ENCODE measurements at regions not wholly inside any gene's neighbourhood (a gene's known extent, or its start where the extent isn't known, plus 50 kb on each side); places are given as distances from the start of the nearest gene placed in this dataset.
A peak's percentile ranks its signal among the peaks of the same experiment; 100 is the strongest.

DNA sequence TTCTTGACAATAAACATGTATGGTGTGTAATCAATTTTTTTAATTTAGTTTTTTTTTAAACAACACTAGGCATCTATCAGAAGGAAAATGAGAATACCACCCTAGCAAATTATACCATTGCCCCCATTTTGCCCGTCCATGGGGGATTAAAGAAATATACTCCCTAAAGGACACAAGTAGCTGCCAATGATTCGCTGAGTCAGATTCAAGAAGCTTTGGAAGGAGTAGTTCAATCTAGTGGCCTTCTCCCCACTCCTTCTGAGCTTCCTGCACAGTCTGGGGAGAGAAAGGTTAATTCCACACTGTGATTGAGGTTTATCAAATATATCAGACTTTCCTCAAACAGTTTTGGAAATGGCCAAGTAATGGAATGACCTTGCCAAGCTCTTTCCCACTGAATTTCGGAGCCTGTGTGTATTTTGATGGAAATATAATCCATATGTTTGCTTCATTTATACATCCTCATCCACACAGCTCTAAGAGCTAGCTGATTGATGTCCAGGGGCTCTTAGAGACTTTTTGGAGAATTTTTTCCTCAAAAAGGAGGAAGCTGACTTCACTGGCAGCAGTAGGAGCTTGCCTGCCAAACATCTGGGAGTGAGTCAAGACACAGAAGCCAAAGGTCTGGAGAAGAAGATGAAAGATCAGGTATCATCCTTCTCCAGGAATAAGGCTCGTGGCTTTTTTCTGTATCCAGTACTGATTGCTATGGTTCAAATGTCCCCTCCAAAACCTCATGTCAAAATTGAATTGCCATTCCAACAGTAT lies 478.5 kb upstream of the PROK2 start:
- DNase-seq, result no peak

- DNase-seq, result no peak
Observed at GRCh38 chr3:72262736-72263135, 477.8 kb upstream of the PROK2 start.

DNA sequence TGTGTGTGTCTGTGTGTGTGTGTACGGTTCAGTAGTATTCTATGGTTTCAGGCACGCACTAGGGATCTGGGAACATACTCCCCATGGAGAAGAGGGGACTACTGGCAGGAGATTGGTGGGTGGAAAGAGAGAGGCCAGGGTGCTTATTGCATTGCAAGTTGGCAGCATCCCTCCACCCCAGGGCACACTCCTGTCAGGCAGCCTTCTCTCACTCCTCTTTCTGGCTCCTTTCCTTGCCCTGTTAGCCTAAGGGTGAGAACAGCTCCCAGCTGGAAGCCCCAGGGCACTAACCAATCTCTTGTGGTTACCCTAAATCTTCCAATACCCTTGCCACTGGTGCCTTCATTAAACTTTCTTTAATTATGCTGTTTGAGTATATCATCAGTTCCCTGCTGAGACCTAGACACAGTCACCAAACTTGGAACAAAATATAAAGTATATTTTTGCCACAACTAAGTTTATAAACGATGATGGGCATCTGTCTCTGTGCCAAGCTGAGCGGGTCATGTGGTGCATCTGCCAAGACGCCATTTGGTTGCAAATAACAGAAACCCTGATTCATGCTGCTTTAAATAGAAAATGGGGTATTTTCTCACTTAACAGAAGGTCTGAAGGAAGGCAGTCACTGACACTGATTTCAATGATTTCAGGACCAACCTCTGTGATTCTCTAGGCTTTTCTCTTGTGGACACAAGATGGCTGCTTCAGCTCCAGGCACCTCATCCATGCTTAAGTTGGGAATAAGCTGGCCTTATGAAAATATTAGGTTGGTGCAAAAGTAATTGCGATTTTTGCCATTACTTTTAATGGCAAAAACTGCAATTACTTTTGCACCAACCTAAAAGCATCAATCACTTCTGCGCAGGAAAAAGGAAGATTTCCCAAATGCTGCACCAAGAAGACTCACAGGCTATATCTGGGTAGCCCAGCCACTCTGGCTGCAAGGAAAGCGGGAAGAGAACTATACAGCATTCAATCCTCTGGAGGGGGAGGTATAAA lies 476.9 kb upstream of the PROK2 start:
- no peak for DNase-seq

DNA sequence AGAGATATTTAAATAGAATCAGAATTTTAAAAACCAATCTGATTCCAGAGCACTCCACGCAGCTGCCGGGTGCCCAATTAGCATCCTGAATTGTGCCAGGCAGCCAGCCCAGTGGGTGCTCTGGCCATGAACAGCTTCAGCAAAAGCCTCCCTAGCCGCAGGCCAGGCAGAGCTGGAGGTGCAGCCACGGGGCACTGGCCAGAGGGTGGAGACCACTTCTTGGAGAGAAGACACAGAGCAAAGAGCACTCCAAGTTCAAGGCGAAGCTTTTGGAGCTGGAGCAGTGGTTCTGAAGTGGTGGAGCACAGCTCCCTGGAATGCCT lies 475.6 kb upstream of the PROK2 start:
- peak in 10 of 56 donors; percentile 6 to 40 (median 22) for DNase-seq

GRCh38 chr3:72259755-72260587 lies 475.0 kb upstream of the PROK2 start:
- DNase-seq, result no peak

- peak in 7 of 56 donors; percentile 10 to 33 (median 15) for DNase-seq
Observed at GRCh38 chr3:72258361-72259141, 473.6 kb upstream of the PROK2 start.

DNA sequence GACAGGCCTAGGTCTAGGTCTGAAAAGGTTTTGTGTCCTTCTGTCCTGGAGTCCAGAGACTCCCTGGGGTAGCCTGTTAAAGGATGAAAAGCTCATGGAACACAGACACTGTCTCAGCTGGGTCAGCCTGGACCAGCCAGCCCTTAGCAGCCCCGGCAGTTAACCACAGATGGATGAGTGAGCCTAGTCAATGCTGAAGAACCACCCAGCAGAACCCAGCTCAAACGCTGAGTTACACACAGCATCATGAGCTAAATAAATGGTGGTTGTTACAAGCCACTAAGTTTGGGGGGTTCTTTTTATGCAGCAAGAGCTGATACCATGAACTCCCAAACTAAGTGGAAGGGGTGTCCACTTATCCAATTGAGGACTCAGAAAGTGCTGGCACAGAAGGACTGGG lies 472.8 kb upstream of the PROK2 start:
- no peak for DNase-seq

DNA sequence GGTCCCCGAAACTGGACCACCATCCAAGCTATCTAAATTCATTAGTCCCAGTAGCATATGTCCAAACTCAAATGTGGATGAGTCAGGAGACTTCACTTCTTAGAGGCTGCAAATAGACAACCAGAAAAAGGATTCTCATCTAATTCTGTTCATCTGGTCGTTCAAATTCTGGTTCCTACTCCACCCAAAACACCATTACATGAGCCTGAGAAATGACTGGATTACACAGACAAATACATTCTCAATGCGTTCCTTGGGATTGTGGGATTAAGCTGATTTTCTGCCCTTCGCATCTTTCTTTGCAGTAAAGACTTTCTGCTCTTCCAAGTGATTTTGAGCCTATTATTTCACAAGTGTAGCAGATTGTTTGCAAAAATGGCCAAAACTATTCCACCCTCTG lies 472.3 kb upstream of the PROK2 start:
- no peak for DNase-seq

GRCh38 chr3:72256716-72257115 lies 471.8 kb upstream of the PROK2 start:
- DNase-seq, result peak in 1 of 56 donors; percentile 17

DNA sequence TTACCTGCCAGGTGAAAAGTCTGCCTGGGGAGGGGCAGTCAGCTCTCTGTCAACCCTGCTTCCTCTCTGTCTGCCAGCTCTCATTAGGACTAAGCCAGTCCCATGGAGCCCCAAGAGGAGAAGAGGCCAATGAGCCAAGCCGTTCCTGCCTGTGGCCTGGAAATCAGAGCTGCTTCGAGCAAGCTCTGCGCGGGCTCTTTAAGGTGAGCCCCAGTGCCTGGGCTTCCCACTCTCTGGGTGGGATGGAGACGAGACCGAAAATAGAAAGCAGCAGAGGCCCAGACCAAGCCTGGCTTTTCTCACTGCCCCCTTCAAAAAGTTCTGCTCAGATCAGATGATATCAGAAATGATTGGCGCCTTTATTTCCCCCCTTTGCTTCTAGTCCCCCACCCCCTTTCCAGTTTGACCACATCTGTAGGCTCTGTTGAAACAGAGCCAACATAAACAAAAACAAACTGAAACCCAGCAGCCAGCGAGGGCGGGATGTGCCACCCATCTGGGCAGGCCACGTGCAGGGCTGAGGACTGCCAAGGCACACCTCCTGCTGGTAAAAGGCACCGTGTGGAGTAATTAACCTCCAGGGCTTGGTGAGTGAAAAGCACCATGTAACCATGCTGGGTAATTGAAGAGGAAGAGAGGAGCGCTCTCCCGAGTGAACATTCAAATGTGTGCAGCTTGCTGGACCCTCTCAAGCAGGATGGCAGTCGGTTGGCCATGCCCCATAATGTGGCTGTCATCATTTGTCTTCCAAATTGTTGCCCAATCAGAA lies 471.0 kb upstream of the PROK2 start:
- DNase-seq, result peak in 31 of 56 donors; percentile 10 to 67 (median 35)

GRCh38 chr3:72255191-72255590 lies 470.2 kb upstream of the PROK2 start:
- DNase-seq, result peak in 4 of 56 donors; percentile 13 to 41 (median 27)

DNA sequence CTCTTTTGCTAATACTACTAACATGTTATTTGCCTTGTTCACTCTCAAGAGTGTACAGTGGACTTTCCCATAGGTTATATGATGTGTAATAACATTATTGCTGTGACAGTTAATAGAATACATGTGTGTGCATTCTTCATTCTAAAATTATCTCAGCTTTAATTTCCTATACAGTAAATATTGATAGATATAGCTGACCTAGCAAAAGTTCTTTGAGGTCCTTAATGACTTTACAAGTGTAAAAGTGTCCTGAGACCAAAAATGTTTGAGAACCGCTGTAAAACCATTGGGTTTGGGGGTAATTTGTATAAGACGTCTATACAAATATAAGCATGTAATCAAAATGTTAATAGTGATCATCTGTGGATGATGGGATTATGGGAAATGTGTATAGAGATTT lies 469.5 kb upstream of the PROK2 start:
- no peak for DNase-seq

- DNase-seq, result no peak
Observed at GRCh38 chr3:72250725-72251124, 465.8 kb upstream of the PROK2 start.

DNA sequence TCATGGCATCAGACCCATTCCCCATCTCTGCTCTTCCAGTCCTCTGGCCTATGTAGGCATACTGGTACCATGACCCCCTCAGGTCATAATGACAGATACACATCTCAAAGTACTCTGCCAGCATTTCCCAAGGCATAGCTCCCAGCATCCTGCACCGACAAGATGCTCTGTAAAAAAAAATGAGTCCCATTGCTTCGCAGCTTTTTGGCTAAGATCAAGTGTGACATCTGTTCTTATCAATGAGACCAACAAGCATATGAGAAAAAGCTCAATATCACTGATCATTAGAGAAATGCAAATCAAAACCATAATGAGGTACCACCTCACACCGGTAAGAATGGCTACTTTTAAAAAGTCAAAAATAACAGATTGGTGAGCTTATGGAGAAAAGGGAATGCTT lies 463.9 kb upstream of the PROK2 start:
- no peak for DNase-seq

DNA sequence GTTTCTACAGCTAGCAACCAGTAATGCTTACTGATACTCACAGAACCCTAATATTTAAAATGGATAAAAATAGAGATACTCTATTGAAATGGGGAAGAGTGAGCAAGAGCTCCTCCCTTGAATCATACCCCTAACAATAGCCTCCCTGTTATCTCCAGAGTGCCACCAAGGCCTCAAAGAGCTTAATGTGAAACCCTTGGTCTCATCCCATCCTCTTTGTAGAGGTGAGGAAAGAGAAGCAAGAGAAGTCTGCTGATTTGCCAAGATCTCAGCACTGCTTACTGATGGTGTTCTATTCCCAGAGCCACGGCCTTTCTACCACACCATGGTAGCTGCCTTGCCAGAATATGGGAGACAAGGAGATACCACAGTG lies 463.4 kb upstream of the PROK2 start:
- DNase-seq, result no peak

- peak in 40 of 56 donors; percentile 11 to 79 (median 50) for DNase-seq
Observed at GRCh38 chr3:72247645-72248388, 462.9 kb upstream of the PROK2 start.

DNA sequence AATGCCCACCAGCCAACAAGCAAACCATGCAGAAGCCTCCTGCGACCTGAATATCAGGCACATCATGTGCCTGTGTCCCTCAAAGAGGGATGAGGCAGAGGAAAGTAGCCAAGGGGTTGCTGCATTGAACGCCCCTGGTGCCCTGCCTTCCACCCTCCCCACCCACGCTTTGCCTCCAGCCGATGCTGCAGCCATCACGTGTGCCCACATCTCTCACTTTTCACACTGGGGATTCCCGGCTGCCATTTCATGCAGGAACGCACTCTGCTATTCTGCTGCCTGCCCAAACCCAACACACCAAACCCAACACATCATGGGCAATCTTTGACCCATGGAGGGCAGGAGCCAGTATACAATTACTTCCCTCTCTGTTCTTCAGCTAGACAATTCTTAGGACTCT lies 462.2 kb upstream of the PROK2 start:
- DNase-seq, result no peak

- DNase-seq, result peak in 48 of 56 donors; percentile 27 to 86 (median 60)
Observed at GRCh38 chr3:72246685-72247084, 461.7 kb upstream of the PROK2 start.

- DNase-seq, result peak in 39 of 56 donors; percentile 15 to 91 (median 47)
Observed at GRCh38 chr3:72245183-72245811, 460.3 kb upstream of the PROK2 start.
